ENCODE measurements at regions not wholly inside any gene's neighbourhood (a gene's known extent, or its start where the extent isn't known, plus 50 kb on each side); places are given as distances from the start of the nearest gene placed in this dataset.
"Not testable (repeated sequence)": the region's sequence is repeated elsewhere in the genome, so short reads cannot be mapped to it uniquely, and the experiment has no call there.

DNA sequence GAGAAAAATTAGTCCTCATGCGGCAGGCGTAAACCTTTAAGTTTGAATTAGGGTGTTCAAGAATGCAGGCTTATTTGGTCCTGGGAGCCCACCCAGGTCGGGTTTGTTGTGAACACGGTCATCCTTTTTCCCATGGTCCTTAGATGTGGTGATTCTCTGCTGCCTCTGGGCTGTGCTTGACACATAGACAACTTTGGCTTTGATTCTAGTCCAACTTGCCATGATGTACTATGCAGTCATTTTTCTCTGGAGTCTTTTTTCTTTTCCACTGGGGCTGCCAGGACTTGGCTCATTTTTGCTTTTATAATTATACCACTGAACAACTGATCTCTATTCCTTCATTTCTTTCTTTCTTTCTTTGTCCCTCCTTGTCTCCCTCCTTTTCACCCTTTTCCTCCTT lies 218.6 kb downstream of the SREK1 start:
- Histone ChIP-seq H3K27ac (ENCODE audit: insufficient read depth, low read depth, low read length, poor library complexity, severe bottlenecking) (no peak overlapping the region), H3K27me3 (ENCODE audit: control insufficient read depth, insufficient read depth, low read length, poor library complexity, severe bottlenecking) (no peaks in the 10 kb centered on the region), H3K4me3 (ENCODE audit: insufficient read depth, low read depth, low read length) (no peak overlapping the region), H3K4me1 (ENCODE audit: control insufficient read depth, insufficient read depth, low read length) (no peaks in the 10 kb centered on the region), H3K9me3 (ENCODE audit: control insufficient read depth, low read length) (no peaks in the 10 kb centered on the region), H3K36me3 (ENCODE audit: control insufficient read depth, insufficient read depth, low read length) (no peaks in the 10 kb centered on the region)
- 93 to 96% methylated on average over 4 of the region's 4 CpGs for WGBS, 2 experiments

DNA sequence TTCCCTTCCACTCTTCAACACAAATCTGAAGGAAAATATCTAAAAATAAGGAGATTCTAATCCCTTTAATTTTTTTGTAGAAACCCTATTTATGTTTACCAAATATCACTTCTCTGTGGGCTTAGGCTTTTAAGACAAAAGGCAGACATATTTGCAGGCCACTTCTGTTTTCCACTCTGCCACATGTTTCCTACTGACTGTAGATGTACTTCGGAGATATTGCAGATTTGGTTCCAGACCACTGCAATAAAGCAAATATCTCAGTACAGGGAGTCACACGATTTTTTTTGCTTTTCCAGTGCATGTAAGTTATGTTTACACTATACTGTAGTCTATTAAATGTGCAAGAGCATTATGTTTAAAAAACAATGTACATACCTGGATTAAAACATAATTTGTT lies 219.0 kb downstream of the SREK1 start:
- 68 to 89% methylated on average over 2 of the region's 2 CpGs for WGBS, 2 experiments
- H3K27ac ChIP-seq (ENCODE audit: insufficient read depth, low read depth, low read length, poor library complexity, severe bottlenecking), result no peak overlapping the region
- no peaks in the 10 kb centered on the region for H3K27me3 ChIP-seq (ENCODE audit: control insufficient read depth, insufficient read depth, low read length, poor library complexity, severe bottlenecking)
- H3K9me3 ChIP-seq (ENCODE audit: control insufficient read depth, low read length), result no peaks in the 10 kb centered on the region
- H3K4me3 ChIP-seq (ENCODE audit: insufficient read depth, low read depth, low read length), result no peak overlapping the region
- H3K4me1 ChIP-seq (ENCODE audit: control insufficient read depth, insufficient read depth, low read length), result no peaks in the 10 kb centered on the region
- H3K36me3 ChIP-seq (ENCODE audit: control insufficient read depth, insufficient read depth, low read length), result no peaks in the 10 kb centered on the region

- no peaks in the 10 kb centered on the region for H3K36me3 ChIP-seq (ENCODE audit: control insufficient read depth, insufficient read depth, low read length)
- H3K27me3 ChIP-seq (ENCODE audit: control insufficient read depth, insufficient read depth, low read length, poor library complexity, severe bottlenecking), result no peaks in the 10 kb centered on the region
- H3K9me3 ChIP-seq (ENCODE audit: control insufficient read depth, low read length), result no peaks in the 10 kb centered on the region
- no peaks in the 10 kb centered on the region for H3K4me1 ChIP-seq (ENCODE audit: control insufficient read depth, insufficient read depth, low read length)
- no peak overlapping the region for H3K4me3 ChIP-seq (ENCODE audit: insufficient read depth, low read depth, low read length)
- H3K27ac ChIP-seq (ENCODE audit: insufficient read depth, low read depth, low read length, poor library complexity, severe bottlenecking), result no peak overlapping the region
- 98% methylated on average over 2 of the region's 2 CpGs for WGBS, 2 experiments
These were observed 220.1 kb downstream of the SREK1 start for GRCh38 chr5:66364186-66364585.

- Histone ChIP-seq H3K4me1 (ENCODE audit: control insufficient read depth, insufficient read depth, low read length) (no peaks in the 10 kb centered on the region), H3K27ac (ENCODE audit: insufficient read depth, low read depth, low read length, poor library complexity, severe bottlenecking) (no peak overlapping the region), H3K9me3 (ENCODE audit: control insufficient read depth, low read length) (no peaks in the 10 kb centered on the region), H3K27me3 (ENCODE audit: control insufficient read depth, insufficient read depth, low read length, poor library complexity, severe bottlenecking) (no peaks in the 10 kb centered on the region), H3K4me3 (ENCODE audit: insufficient read depth, low read depth, low read length) (no peak overlapping the region), H3K36me3 (ENCODE audit: control insufficient read depth, insufficient read depth, low read length) (no peaks in the 10 kb centered on the region)
- WGBS, 2 experiments, result 72 to 88% methylated on average over 4 of the region's 4 CpGs
These were observed 221.9 kb downstream of the SREK1 start for GRCh38 chr5:66365981-66366380.

DNA sequence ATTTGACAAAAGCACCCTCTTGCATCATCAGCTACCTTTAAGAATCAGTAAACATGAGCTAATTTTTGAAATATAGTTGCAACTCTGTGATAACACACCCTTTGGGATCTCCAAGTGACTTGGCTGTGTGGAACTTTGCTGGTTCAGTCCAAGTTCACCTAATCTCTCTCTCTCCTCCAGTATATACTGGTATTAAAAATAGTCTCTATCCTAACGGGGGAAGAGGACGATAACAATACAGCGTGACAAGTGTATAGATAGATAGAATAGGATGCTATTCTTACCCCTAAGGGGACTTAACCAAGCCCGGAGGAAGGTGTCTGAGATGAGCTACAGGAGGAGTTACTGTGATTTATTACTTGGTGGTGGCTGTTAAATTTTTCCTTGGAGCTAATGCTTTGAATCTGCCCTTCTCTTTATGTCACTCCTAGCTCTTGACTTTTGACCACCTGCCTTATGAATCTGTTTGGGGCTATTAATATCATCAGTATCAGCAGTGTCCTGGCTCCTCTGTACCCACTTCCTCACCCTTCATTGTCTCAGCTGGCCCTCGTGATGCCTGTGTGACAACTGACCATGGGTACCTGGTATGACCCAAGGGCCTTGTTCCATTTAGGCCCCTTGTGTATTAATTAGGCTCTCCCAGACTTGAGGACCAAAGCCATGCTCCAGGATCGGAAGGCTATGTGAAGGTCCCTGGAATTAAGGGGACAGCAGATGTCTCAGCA lies 223.9 kb downstream of the SREK1 start:
- 94 to 95% methylated on average over 6 of the region's 6 CpGs for WGBS, 2 experiments

GRCh38 chr5:66368811-66369210 lies 224.7 kb downstream of the SREK1 start:
- Histone ChIP-seq H3K4me1 (ENCODE audit: control insufficient read depth, insufficient read depth, low read length) (no peaks in the 10 kb centered on the region), H3K27ac (ENCODE audit: insufficient read depth, low read depth, low read length, poor library complexity, severe bottlenecking) (no peak overlapping the region), H3K9me3 (ENCODE audit: control insufficient read depth, low read length) (no peaks in the 10 kb centered on the region), H3K27me3 (ENCODE audit: control insufficient read depth, insufficient read depth, low read length, poor library complexity, severe bottlenecking) (no peaks in the 10 kb centered on the region), H3K36me3 (ENCODE audit: control insufficient read depth, insufficient read depth, low read length) (no peaks in the 10 kb centered on the region), H3K4me3 (ENCODE audit: insufficient read depth, low read depth, low read length) (no peak overlapping the region)
- 92 to 94% methylated on average over 2 of the region's 2 CpGs for WGBS, 2 experiments

More for the DNA sequence above, 223.9 kb downstream of the SREK1 start:
- Histone ChIP-seq H3K36me3 (ENCODE audit: control insufficient read depth, insufficient read depth, low read length) (no peaks in the 10 kb centered on the region), H3K27me3 (ENCODE audit: control insufficient read depth, insufficient read depth, low read length, poor library complexity, severe bottlenecking) (no peaks in the 10 kb centered on the region), H3K4me1 (ENCODE audit: control insufficient read depth, insufficient read depth, low read length) (no peaks in the 10 kb centered on the region), H3K27ac (ENCODE audit: insufficient read depth, low read depth, low read length, poor library complexity, severe bottlenecking) (no peak overlapping the region), H3K4me3 (ENCODE audit: insufficient read depth, low read depth, low read length) (no peak overlapping the region), H3K9me3 (ENCODE audit: control insufficient read depth, low read length) (no peaks in the 10 kb centered on the region)

DNA sequence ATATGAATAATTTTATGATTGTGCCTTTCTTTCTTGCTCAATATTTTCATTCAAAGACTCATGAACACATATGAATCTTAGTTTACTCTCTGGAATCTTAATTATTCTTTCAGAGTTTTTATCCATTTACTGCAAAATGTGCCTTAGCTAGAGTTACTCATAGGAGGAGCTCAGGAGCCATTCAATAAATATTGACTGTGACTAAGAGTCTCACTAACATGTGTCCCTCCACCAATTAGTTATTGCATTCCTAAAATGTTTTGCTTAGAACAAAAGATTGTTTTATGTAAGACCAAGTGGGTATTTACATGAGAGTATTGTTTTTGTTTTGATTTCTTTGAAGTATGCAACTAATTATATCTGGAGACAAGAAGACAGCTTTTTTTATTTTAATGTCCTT lies 218.4 kb upstream of the MAST4 start:
- H3K4me3 ChIP-seq (ENCODE audit: insufficient read depth, low read depth, low read length), result no peak overlapping the region
- H3K9me3 ChIP-seq (ENCODE audit: control insufficient read depth, low read length), result no peaks in the 10 kb centered on the region
- no peaks in the 10 kb centered on the region for H3K36me3 ChIP-seq (ENCODE audit: control insufficient read depth, insufficient read depth, low read length)
- no peaks in the 10 kb centered on the region for H3K4me1 ChIP-seq (ENCODE audit: control insufficient read depth, insufficient read depth, low read length)
- H3K27me3 ChIP-seq (ENCODE audit: control insufficient read depth, insufficient read depth, low read length, poor library complexity, severe bottlenecking), result no peaks in the 10 kb centered on the region
- no peak overlapping the region for H3K27ac ChIP-seq (ENCODE audit: insufficient read depth, low read depth, low read length, poor library complexity, severe bottlenecking)

DNA sequence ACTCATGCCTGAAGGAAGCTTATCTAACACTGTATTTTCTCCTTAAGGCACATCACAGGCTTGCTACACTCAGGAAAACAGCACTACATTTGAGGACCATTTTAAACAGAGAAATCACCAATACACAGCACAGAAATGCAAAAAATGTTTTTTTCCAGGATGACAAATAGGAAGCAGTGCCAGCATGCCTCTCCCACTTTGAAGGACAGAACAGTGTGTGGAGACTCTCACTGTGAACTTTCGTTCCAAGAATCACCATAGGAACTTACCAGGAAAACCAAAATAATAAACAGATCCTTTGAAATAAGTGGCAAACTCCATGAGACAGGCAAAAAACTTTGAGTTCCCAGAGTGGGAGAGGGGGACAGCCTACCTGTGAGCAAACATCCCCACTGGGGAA lies 217.8 kb upstream of the MAST4 start:
- no peaks in the 10 kb centered on the region for H3K9me3 ChIP-seq (ENCODE audit: control insufficient read depth, low read length)
- 92 to 100% methylated on average over 1 of the region's 1 CpG for WGBS, 2 experiments
- no peaks in the 10 kb centered on the region for H3K4me1 ChIP-seq (ENCODE audit: control insufficient read depth, insufficient read depth, low read length)
- no peak overlapping the region for H3K4me3 ChIP-seq (ENCODE audit: insufficient read depth, low read depth, low read length)
- no peaks in the 10 kb centered on the region for H3K36me3 ChIP-seq (ENCODE audit: control insufficient read depth, insufficient read depth, low read length)
- no peak overlapping the region for H3K27ac ChIP-seq (ENCODE audit: insufficient read depth, low read depth, low read length, poor library complexity, severe bottlenecking)
- H3K27me3 ChIP-seq (ENCODE audit: control insufficient read depth, insufficient read depth, low read length, poor library complexity, severe bottlenecking), result no peaks in the 10 kb centered on the region

GRCh38 chr5:66382152-66382551 lies 214.0 kb upstream of the MAST4 start:
- no peaks in the 10 kb centered on the region for H3K36me3 ChIP-seq (ENCODE audit: control insufficient read depth, insufficient read depth, low read length)
- no peaks in the 10 kb centered on the region for H3K9me3 ChIP-seq (ENCODE audit: control insufficient read depth, low read length)
- no peaks in the 10 kb centered on the region for H3K4me1 ChIP-seq (ENCODE audit: control insufficient read depth, insufficient read depth, low read length)
- 83% methylated on average over 1 of the region's 3 CpGs; no CpG with 5 or more reads in 1 of the 2 experiments for WGBS, 2 experiments
- H3K4me3 ChIP-seq (ENCODE audit: insufficient read depth, low read depth, low read length), result no peak overlapping the region
- H3K27me3 ChIP-seq (ENCODE audit: control insufficient read depth, insufficient read depth, low read length, poor library complexity, severe bottlenecking), result no peaks in the 10 kb centered on the region
- no peak overlapping the region for H3K27ac ChIP-seq (ENCODE audit: insufficient read depth, low read depth, low read length, poor library complexity, severe bottlenecking)

- H3K27me3 ChIP-seq (ENCODE audit: control insufficient read depth, insufficient read depth, low read length, poor library complexity, severe bottlenecking); H3K4me1 ChIP-seq (ENCODE audit: control insufficient read depth, insufficient read depth, low read length); H3K9me3 ChIP-seq (ENCODE audit: control insufficient read depth, low read length); H3K36me3 ChIP-seq (ENCODE audit: control insufficient read depth, insufficient read depth, low read length); H3K27ac ChIP-seq (ENCODE audit: insufficient read depth, low read depth, low read length, poor library complexity, severe bottlenecking); H3K4me3 ChIP-seq (ENCODE audit: insufficient read depth, low read depth, low read length): not testable (repeated sequence)
- 89 to 95% methylated on average over 3 of the region's 3 CpGs for WGBS, 2 experiments
These were observed 191.0 kb upstream of the MAST4 start for GRCh38 chr5:66405145-66405544.

Data from ectodermal cell (in vitro differentiated cells).